ENCODE measurements at regions not wholly inside any gene's neighbourhood (a gene's known extent, or its start where the extent isn't known, plus 50 kb on each side); places are given as distances from the start of the nearest gene placed in this dataset.

DNA sequence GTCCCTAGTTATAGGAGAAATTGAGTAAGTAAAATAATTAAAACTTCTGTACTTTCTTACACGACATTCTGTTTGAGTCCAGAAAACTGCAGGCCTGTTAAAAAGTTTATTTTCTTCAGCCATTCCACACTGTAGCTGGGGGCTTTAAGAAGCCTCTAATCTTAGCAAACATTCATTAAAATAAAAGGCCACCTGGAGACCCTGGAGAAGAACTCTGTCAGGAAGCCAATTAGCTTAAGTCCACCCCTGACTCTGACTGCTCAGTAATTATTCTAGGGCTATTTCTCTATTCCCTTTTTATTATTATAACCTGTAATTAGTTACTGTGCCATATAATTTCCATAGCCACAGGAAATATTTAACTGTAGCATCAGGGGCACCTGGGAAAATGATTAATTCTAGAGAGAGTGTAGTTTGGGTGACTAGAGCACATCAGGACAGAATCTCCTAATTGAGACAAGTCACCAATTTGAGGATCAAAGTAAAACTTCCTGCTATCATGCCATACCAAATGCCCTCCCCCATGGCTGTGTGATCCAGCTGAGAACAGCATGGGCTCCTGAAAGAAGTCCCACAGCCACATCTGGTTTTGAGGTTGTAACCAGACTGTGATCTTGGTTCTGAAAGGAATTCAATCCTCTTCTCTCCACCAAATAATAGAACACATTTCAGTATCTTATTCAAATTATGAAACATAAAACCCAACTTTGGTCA, 1302.3 kb downstream of the XPNPEP1 start:
- H3K4me1 ChIP-seq (ENCODE audit: control insufficient read depth in 4 of 4, insufficient read depth in 4 of 4, low read length in 3 of 4) = no peaks in the 10 kb centered on the region
- no peak overlapping the region for H3K4me3 ChIP-seq (ENCODE audit: low read depth in 1 of 3, low read length in 3 of 3)
- no peak overlapping the region for H3K27ac ChIP-seq (ENCODE audit: low read depth in 1 of 2, low read length in 2 of 2)
- WGBS = 86% methylated on average over 1 of the region's 1 CpG
- no peaks in the 10 kb centered on the region for H3K9me3 ChIP-seq (ENCODE audit: control insufficient read depth in 4 of 4, low read length in 3 of 4)
- H3K36me3 ChIP-seq (ENCODE audit: control insufficient read depth in 4 of 4, insufficient read depth in 3 of 4, low read depth in 1 of 4, low read length in 3 of 4) = no peaks in the 10 kb centered on the region
- no peak for DNase-seq (ENCODE audit: low spot score)
- no peaks in the 10 kb centered on the region for H3K27me3 ChIP-seq (ENCODE audit: control insufficient read depth in 4 of 4, insufficient read depth in 4 of 4, low read length in 3 of 4)
- TF ChIP-seq SP1 (IDR thresholded peaks at IDR 0.05) (no peak), FOXA1 (IDR thresholded peaks at IDR 0.05) (no peak), JUND (IDR thresholded peaks at IDR 0.05) (no peak), RXRA (IDR thresholded peaks at IDR 0.05) (no peak), ZBTB33 (IDR thresholded peaks at IDR 0.05) (no peak), YY1 (IDR thresholded peaks at IDR 0.05) (no peak), RAD21 (IDR thresholded peaks at IDR 0.05) (no peak), EGR1 (IDR thresholded peaks at IDR 0.05; ENCODE audit: low read depth in 2 of 2) (no peak), GABPA (IDR thresholded peaks at IDR 0.05 in 1 of 2, conservative IDR thresholded peaks at IDR 0.05 in 1 of 2) (no peak), HNF4A (conservative IDR thresholded peaks at IDR 0.05) (no peak)
- TF ChIP-seq, protein P1, sequence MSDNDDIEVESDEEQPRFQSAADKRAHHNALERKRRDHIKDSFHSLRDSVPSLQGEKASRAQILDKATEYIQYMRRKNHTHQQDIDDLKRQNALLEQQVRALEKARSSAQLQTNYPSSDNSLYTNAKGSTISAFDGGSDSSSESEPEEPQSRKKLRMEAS (IDR thresholded peaks at IDR 0.05) = no peak
- H3K9ac ChIP-seq (ENCODE audit: low read depth in 1 of 2, low read length in 2 of 2) = no peak overlapping the region

DNA sequence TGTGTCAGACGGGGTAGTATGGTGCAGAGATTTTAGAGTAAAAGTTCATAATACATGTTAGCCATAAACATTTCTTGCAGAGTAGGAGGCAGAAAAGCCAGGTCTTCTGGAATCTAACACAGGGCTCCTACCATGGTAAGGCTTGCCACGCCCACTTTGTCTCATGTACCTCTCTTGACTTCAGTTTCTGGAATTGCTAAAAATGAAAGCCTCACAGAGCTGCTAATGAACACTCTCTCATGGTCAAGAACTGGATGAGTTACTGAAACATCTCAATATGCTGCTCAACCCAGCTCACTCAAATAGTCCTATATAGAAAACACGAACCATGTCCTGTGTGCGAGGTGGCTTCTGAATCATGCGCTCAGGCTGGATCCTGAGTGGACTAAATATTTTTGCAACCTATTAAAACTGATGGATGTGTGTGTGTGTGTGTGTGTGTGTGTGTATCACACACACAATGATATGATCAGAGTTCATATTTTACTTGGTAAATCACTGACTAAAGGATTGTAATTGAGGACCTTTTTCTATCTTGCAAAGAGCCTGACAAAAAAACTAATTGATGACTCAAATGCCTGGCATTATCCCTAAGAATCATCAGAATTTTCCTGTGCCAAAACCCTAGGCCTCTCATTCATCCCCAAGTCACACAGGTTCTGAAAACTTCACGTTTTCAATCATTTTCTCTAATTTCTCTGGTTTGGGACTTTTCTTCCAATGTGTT, 1306.6 kb downstream of the XPNPEP1 start:
- Histone ChIP-seq H3K9me3 (ENCODE audit: control insufficient read depth in 4 of 4, low read length in 3 of 4) (no peaks in the 10 kb centered on the region), H3K9ac (ENCODE audit: low read depth in 1 of 2, low read length in 2 of 2) (no peak overlapping the region), H3K4me1 (ENCODE audit: control insufficient read depth in 4 of 4, insufficient read depth in 4 of 4, low read length in 3 of 4) (no peaks in the 10 kb centered on the region), H3K27me3 (ENCODE audit: control insufficient read depth in 4 of 4, insufficient read depth in 4 of 4, low read length in 3 of 4) (no peaks in the 10 kb centered on the region), H3K4me3 (ENCODE audit: low read depth in 1 of 3, low read length in 3 of 3) (no peak overlapping the region), H3K36me3 (ENCODE audit: control insufficient read depth in 4 of 4, insufficient read depth in 3 of 4, low read depth in 1 of 4, low read length in 3 of 4) (no peaks in the 10 kb centered on the region), H3K27ac (ENCODE audit: low read depth in 1 of 2, low read length in 2 of 2) (no peak overlapping the region)
- TF ChIP-seq HNF4G (IDR thresholded peaks at IDR 0.05) (no peak), RXRA (IDR thresholded peaks at IDR 0.05) (no peak), FOXA2 (IDR thresholded peaks at IDR 0.05) (no peak), EGR1 (IDR thresholded peaks at IDR 0.05; ENCODE audit: low read depth in 2 of 2) (no peak), FOXA1 (IDR thresholded peaks at IDR 0.05) (no peak), YY1 (IDR thresholded peaks at IDR 0.05) (no peak), SP1 (IDR thresholded peaks at IDR 0.05) (no peak), RAD21 (IDR thresholded peaks at IDR 0.05) (no peak), JUND (IDR thresholded peaks at IDR 0.05) (no peak), HNF4A (conservative IDR thresholded peaks at IDR 0.05) (no peak), GABPA (IDR thresholded peaks at IDR 0.05 in 1 of 2, conservative IDR thresholded peaks at IDR 0.05 in 1 of 2) (no peak), NR2F2 (IDR thresholded peaks at IDR 0.05) (no peak), ZBTB33 (IDR thresholded peaks at IDR 0.05) (no peak), TAF1 (conservative IDR thresholded peaks at IDR 0.05) (no peak)
- TF ChIP-seq, protein P2, sequence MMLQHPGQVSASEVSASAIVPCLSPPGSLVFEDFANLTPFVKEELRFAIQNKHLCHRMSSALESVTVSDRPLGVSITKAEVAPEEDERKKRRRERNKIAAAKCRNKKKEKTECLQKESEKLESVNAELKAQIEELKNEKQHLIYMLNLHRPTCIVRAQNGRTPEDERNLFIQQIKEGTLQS (IDR thresholded peaks at IDR 0.05) = no peak
- TF ChIP-seq, protein P1 (IDR thresholded peaks at IDR 0.05) = no peak
- TF ChIP-seq, protein P3, sequence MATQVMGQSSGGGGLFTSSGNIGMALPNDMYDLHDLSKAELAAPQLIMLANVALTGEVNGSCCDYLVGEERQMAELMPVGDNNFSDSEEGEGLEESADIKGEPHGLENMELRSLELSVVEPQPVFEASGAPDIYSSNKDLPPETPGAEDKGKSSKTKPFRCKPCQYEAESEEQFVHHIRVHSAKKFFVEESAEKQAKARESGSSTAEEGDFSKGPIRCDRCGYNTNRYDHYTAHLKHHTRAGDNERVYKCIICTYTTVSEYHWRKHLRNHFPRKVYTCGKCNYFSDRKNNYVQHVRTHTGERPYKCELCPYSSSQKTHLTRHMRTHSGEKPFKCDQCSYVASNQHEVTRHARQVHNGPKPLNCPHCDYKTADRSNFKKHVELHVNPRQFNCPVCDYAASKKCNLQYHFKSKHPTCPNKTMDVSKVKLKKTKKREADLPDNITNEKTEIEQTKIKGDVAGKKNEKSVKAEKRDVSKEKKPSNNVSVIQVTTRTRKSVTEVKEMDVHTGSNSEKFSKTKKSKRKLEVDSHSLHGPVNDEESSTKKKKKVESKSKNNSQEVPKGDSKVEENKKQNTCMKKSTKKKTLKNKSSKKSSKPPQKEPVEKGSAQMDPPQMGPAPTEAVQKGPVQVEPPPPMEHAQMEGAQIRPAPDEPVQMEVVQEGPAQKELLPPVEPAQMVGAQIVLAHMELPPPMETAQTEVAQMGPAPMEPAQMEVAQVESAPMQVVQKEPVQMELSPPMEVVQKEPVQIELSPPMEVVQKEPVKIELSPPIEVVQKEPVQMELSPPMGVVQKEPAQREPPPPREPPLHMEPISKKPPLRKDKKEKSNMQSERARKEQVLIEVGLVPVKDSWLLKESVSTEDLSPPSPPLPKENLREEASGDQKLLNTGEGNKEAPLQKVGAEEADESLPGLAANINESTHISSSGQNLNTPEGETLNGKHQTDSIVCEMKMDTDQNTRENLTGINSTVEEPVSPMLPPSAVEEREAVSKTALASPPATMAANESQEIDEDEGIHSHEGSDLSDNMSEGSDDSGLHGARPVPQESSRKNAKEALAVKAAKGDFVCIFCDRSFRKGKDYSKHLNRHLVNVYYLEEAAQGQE (IDR thresholded peaks at IDR 0.05) = no peak
- TF ChIP-seq, protein P4, sequence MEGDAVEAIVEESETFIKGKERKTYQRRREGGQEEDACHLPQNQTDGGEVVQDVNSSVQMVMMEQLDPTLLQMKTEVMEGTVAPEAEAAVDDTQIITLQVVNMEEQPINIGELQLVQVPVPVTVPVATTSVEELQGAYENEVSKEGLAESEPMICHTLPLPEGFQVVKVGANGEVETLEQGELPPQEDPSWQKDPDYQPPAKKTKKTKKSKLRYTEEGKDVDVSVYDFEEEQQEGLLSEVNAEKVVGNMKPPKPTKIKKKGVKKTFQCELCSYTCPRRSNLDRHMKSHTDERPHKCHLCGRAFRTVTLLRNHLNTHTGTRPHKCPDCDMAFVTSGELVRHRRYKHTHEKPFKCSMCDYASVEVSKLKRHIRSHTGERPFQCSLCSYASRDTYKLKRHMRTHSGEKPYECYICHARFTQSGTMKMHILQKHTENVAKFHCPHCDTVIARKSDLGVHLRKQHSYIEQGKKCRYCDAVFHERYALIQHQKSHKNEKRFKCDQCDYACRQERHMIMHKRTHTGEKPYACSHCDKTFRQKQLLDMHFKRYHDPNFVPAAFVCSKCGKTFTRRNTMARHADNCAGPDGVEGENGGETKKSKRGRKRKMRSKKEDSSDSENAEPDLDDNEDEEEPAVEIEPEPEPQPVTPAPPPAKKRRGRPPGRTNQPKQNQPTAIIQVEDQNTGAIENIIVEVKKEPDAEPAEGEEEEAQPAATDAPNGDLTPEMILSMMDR (IDR thresholded peaks at IDR 0.05; ENCODE audit: low read depth, low read length, missing input control) = no peak
- no peak for DNase-seq (ENCODE audit: low spot score)
- WGBS = 92% methylated on average over 6 of the region's 6 CpGs

Data from liver (tissue), 8 donors.